Right kidney (tissue), 1 donor: ENCODE measurements at regions not wholly inside any gene's neighbourhood (a gene's known extent, or its start where the extent isn't known, plus 50 kb on each side); places are given as distances from the start of the nearest gene placed in this dataset.
"Not testable (repeated sequence)": the region's sequence is repeated elsewhere in the genome, so short reads cannot be mapped to it uniquely, and the experiment has no call there.

Experiments
- DNase-seq: peaks from one replicate; pipeline ENCODE4 v3.0.0-alpha.2; 2016

GRCh38 chr1:173257805-173258204 lies 50.7 kb upstream of the TNFSF4 start:
- DNase-seq: no peak

- no peak for DNase-seq
These were observed 51.5 kb upstream of the TNFSF4 start for GRCh38 chr1:173258479-173259264.

- not testable (repeated sequence) for DNase-seq
These were observed 53.2 kb upstream of the TNFSF4 start for GRCh38 chr1:173260329-173260728.

- DNase-seq: no peak
These were observed 59.7 kb upstream of the TNFSF4 start for GRCh38 chr1:173266841-173267240.

- no peak for DNase-seq
These were observed 60.4 kb upstream of the TNFSF4 start for GRCh38 chr1:173267453-173267945.

GRCh38 chr1:173268261-173268660 lies 61.1 kb upstream of the TNFSF4 start:
- DNase-seq: no peak

GRCh38 chr1:173268786-173269277 lies 61.7 kb upstream of the TNFSF4 start:
- DNase-seq: no peak

- no peak for DNase-seq
These were observed 62.5 kb upstream of the TNFSF4 start for GRCh38 chr1:173269490-173270230.

GRCh38 chr1:173270243-173270642 lies 63.1 kb upstream of the TNFSF4 start:
- DNase-seq: no peak

- not testable (repeated sequence) for DNase-seq
These were observed 63.9 kb upstream of the TNFSF4 start for GRCh38 chr1:173271021-173271420.

- no peak for DNase-seq
These were observed 68.4 kb upstream of the TNFSF4 start for GRCh38 chr1:173275496-173275895.

GRCh38 chr1:173276922-173277800 lies 70.0 kb upstream of the TNFSF4 start:
- DNase-seq: no peak

GRCh38 chr1:173280899-173281660 lies 73.9 kb upstream of the TNFSF4 start:
- DNase-seq: no peak

- no peak for DNase-seq
These were observed 77.9 kb upstream of the TNFSF4 start for GRCh38 chr1:173285048-173285447.

GRCh38 chr1:173287785-173288184 lies 80.7 kb upstream of the TNFSF4 start:
- DNase-seq: no peak

GRCh38 chr1:173293756-173294155 lies 86.6 kb upstream of the TNFSF4 start:
- no peak for DNase-seq

- no peak for DNase-seq
These were observed 87.7 kb upstream of the TNFSF4 start for GRCh38 chr1:173294843-173295242.

- DNase-seq: no peak
These were observed 88.3 kb upstream of the TNFSF4 start for GRCh38 chr1:173295391-173295790.

- no peak for DNase-seq
These were observed 88.9 kb upstream of the TNFSF4 start for GRCh38 chr1:173295995-173296394.

- DNase-seq: no peak
These were observed 90.8 kb upstream of the TNFSF4 start for GRCh38 chr1:173297798-173298391.
